Thoracic aorta (tissue), 2 donors: ENCODE measurements at regions not wholly inside any gene's neighbourhood (a gene's known extent, or its start where the extent isn't known, plus 50 kb on each side); places are given as distances from the start of the nearest gene placed in this dataset.

Experiments
- ATAC-seq: fragments of 150-250 bp; one replicate; pipeline ENCODE4 v1.8.0; 2017; ENCODE audit warnings: low read depth; ENCODE audit not compliant: insufficient number of reproducible peaks, low FRiP score
- DNase-seq: peaks from one replicate; pipeline ENCODE4 v3.0.0-alpha.2; 2020; ENCODE audit warnings: low spot score
- H3K27ac ChIP-seq, 2 donors: fragments of 200-600 bp; sonication (generic); 1 replicate in 1 of 2; 2 replicates in 1 of 2; pipeline ENCODE4 v1.5.1; 2016; ENCODE audit warnings: mild to moderate bottlenecking in 2 of 2, moderate library complexity in 2 of 2
- H3K27me3 ChIP-seq: fragments of 200-600 bp; sonication (generic); replicated peaks from 2 replicates; pipeline ENCODE4 v1.6.0; 2016; ENCODE audit warnings: mild to moderate bottlenecking; ENCODE audit not compliant: insufficient read depth
- H3K36me3 ChIP-seq: fragments of 200-600 bp; sonication (generic); one replicate; pipeline ENCODE4 v1.5.1; 2016
- H3K4me1 ChIP-seq, 2 donors: fragments of 200-600 bp; sonication (generic); 1 replicate in 1 of 2; 2 replicates in 1 of 2; pipeline versions ENCODE4 v1.5.1 to v1.6.0; 2016; ENCODE audit warnings: low read depth in 2 of 2, mild to moderate bottlenecking in 1 of 2; ENCODE audit not compliant: control insufficient read depth in 1 of 2
- H3K4me3 ChIP-seq: fragments of 200-600 bp; sonication (generic); 2 replicates; pipeline ENCODE4 v1.5.1; 2016; ENCODE audit warnings: mild to moderate bottlenecking
- H3K9me3 ChIP-seq: fragments of 200-600 bp; sonication (generic); 2 replicates; pipeline ENCODE4 v1.5.1; 2016
- CTCF ChIP-seq: fragments of 200-600 bp; sonication (generic); IDR thresholded peaks from one replicate; pipeline ENCODE4 v1.5.1; 2019; ENCODE audit warnings: antibody characterized with exemption

- H3K4me1 ChIP-seq, result no peaks in the 10 kb centered on the region
- no peak for DNase-seq
- TF ChIP-seq CTCF, result no peak
These were observed 786.9 kb downstream of the CDY1 start for GRCh38 chrY:26408671-26409328.

GRCh38 chrY:26409329-26409712, 787.4 kb downstream of the CDY1 start:
- no peak for ATAC-seq
- no peak for DNase-seq

More at GRCh38 chrY:26408671-26409328, 786.9 kb downstream of the CDY1 start:
- Histone ChIP-seq H3K27ac (no peak overlapping the region), H3K27me3 (no peaks in the 10 kb centered on the region), H3K36me3 (no peaks in the 10 kb centered on the region), H3K9me3 (no peaks in the 10 kb centered on the region), H3K4me3 (no peak overlapping the region)
- ATAC-seq, result no peak

More at GRCh38 chrY:26409329-26409712, 787.4 kb downstream of the CDY1 start:
- H3K27me3 ChIP-seq, result no peaks in the 10 kb centered on the region
- H3K4me1 ChIP-seq, result no peaks in the 10 kb centered on the region
- no peaks in the 10 kb centered on the region for H3K36me3 ChIP-seq
- H3K4me3 ChIP-seq, result no peak overlapping the region
- H3K9me3 ChIP-seq, result no peaks in the 10 kb centered on the region
- TF ChIP-seq CTCF, result no peak
- no peak overlapping the region for H3K27ac ChIP-seq
